SH-SY5Y (cell line): ENCODE measurements at regions not wholly inside any gene's neighbourhood (a gene's known extent, or its start where the extent isn't known, plus 50 kb on each side); places are given as distances from the start of the nearest gene placed in this dataset.

Experiments
- GATA2 ChIP-seq: IDR thresholded peaks from 2 replicates; pipeline ENCODE4 v1.6.1; 2011; ENCODE audit warnings: mild to moderate bottlenecking, low read depth, low read length
- GATA3 ChIP-seq: IDR thresholded peaks from 2 replicates; pipeline ENCODE4 v1.6.1; 2011; ENCODE audit warnings: low read depth, mild to moderate bottlenecking, low read length, moderate library complexity

DNA sequence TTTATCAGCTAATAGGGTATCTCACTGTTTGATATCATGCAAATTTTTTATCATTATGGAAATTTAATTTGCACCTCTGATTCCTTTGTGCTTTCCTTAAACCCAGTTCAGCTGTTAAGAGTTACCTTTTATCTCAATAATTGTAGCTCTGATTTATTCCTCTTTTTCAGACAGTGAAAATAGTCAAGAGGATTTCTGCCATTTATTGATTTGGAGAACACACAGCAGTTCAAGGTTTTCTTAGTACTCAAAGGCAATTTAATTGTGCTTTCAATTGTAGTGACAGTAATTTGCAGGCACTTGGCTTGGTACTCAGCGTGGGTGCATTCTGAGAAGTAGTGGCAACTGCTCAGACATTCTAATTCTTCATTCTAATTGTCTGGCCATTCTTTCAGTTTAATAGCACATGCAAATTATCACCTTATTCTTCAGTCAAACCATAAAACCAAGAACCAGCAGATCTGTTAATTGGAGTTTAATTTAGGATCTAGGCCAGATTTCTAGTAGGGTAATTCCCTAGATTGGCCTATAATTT is 709.3 kb downstream of the RPS29 start:
- TF ChIP-seq GATA3 (no peak), GATA2 (no peak)
